ENCODE measurements at regions not wholly inside any gene's neighbourhood (a gene's known extent, or its start where the extent isn't known, plus 50 kb on each side); places are given as distances from the start of the nearest gene placed in this dataset.

DNA sequence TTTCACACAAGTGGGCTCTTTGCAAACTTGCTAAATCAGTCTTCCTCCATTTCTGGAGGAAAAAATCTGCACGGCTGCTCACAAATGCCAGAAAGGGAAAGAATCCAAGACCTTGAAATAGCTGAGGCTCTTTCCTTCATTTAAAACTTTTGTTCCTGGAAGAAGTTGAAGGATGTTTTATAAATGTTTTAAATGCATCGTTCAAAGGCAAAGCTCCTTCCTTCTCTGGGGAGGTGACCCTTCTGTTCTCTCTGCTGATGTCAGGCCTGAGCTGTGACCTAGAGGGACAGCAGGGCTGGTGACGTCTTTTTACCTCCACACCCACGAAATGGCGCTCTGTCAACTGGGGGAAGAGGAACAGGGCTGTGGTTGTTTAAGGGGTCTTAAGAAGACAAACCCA, 376.4 kb upstream of the ZNF507 start (continued):
- no peak for TF ChIP-seq TAF7 (optimal IDR thresholded peaks at IDR 0.05; ENCODE audit: borderline replicate concordance, low read depth, low read length)
- no peak for TF ChIP-seq NANOG (IDR thresholded peaks at IDR 0.05; ENCODE audit: insufficient read depth, low read depth, low read length, poor library complexity, severe bottlenecking)
- TF ChIP-seq TCF12 (IDR thresholded peaks at IDR 0.05; ENCODE audit: low read depth, low read length) = no peak
- no peak for TF ChIP-seq RBBP5 (IDR thresholded peaks at IDR 0.05; ENCODE audit: borderline replicate concordance, low read depth, low read length)
- no peak for TF ChIP-seq POLR2A (IDR thresholded peaks at IDR 0.05; ENCODE audit: control extremely low read depth in 1 of 2, low read depth in 2 of 2, low read length in 2 of 2)
- no peak for TF ChIP-seq EP300 (IDR thresholded peaks at IDR 0.05; ENCODE audit: borderline replicate concordance in 1 of 2, low read depth in 2 of 2, low read length in 2 of 2)
- no peak for TF ChIP-seq POU5F1 (IDR thresholded peaks at IDR 0.05; ENCODE audit: low read depth, low read length)
- no peak for TF ChIP-seq GABPA (IDR thresholded peaks at IDR 0.05; ENCODE audit: borderline replicate concordance, insufficient read depth, low read length)
- no peak for TF ChIP-seq SRF (IDR thresholded peaks at IDR 0.05; ENCODE audit: low read depth, low read length)
- TF ChIP-seq ASH2L (IDR thresholded peaks at IDR 0.05; ENCODE audit: low read length) = no peak
- TF ChIP-seq SIX5 (IDR thresholded peaks at IDR 0.05; ENCODE audit: low read depth, low read length) = no peak
- no peak for TF ChIP-seq CBX5 (IDR thresholded peaks at IDR 0.05; ENCODE audit: low read depth, low read length)
- no peak for TF ChIP-seq RAD21 (IDR thresholded peaks at IDR 0.05 in 1 of 2, conservative IDR thresholded peaks at IDR 0.05 in 1 of 2; ENCODE audit: low read depth in 2 of 2, low read length in 2 of 2)
- TF ChIP-seq EZH2 (IDR thresholded peaks at IDR 0.05; ENCODE audit: low read depth, low read length, severe bottlenecking) = no peak
